ENCODE measurements at regions not wholly inside any gene's neighbourhood (a gene's known extent, or its start where the extent isn't known, plus 50 kb on each side); places are given as distances from the start of the nearest gene placed in this dataset.

- TF ChIP-seq TSHZ2 (CRISPR knock-in tag; IDR thresholded peaks at IDR 0.05) (no peak), CSDC2 (CRISPR knock-in tag; IDR thresholded peaks at IDR 0.05) (no peak), SNAI2 (CRISPR knock-in tag; IDR thresholded peaks at IDR 0.05) (no peak), ESRRG (CRISPR knock-in tag; IDR thresholded peaks at IDR 0.05) (no peak), TCF4 (CRISPR knock-in tag; IDR thresholded peaks at IDR 0.05; ENCODE audit: borderline replicate concordance) (no peak), CREB5 (CRISPR knock-in tag; IDR thresholded peaks at IDR 0.05; ENCODE audit: low read depth) (no peak), ZNF565 (CRISPR knock-in tag; conservative IDR thresholded peaks at IDR 0.05; ENCODE audit: low read depth) (no peak), ZNF8 (CRISPR knock-in tag; IDR thresholded peaks at IDR 0.05) (no peak)
Measured at GRCh38 chr16:6708576-6709215, 623.9 kb upstream of the RBFOX1 start (continued).

GRCh38 chr16:6704306-6704930 is 628.2 kb upstream of the RBFOX1 start:
- no peak for TF ChIP-seq OSR1 (CRISPR knock-in tag; IDR thresholded peaks at IDR 0.05)
- TF ChIP-seq CSDC2 (CRISPR knock-in tag; IDR thresholded peaks at IDR 0.05): no peak
- TF ChIP-seq RARB (CRISPR knock-in tag; IDR thresholded peaks at IDR 0.05): no peak
- no peak for TF ChIP-seq PATZ1 (CRISPR knock-in tag; IDR thresholded peaks at IDR 0.05; ENCODE audit: borderline replicate concordance)
- TF ChIP-seq POU6F1 (CRISPR knock-in tag; IDR thresholded peaks at IDR 0.05; ENCODE audit: borderline replicate concordance, low read depth): no peak
- TF ChIP-seq BACH2 (CRISPR knock-in tag; IDR thresholded peaks at IDR 0.05; ENCODE audit: borderline replicate concordance): no peak
- TF ChIP-seq GLIS3 (CRISPR knock-in tag; IDR thresholded peaks at IDR 0.05): no peak
- no peak for TF ChIP-seq CSRNP3 (CRISPR knock-in tag; IDR thresholded peaks at IDR 0.05)
- no peak for TF ChIP-seq TOX (CRISPR knock-in tag; IDR thresholded peaks at IDR 0.05; ENCODE audit: borderline replicate concordance)
- no peak for TF ChIP-seq TSHZ2 (CRISPR knock-in tag; IDR thresholded peaks at IDR 0.05)
- no peak for TF ChIP-seq SNAI2 (CRISPR knock-in tag; IDR thresholded peaks at IDR 0.05)
- no peak for TF ChIP-seq ZNF70 (CRISPR knock-in tag; IDR thresholded peaks at IDR 0.05)
- TF ChIP-seq ARNTL (CRISPR knock-in tag; IDR thresholded peaks at IDR 0.05; ENCODE audit: borderline replicate concordance, low read depth): no peak
- no peak for TF ChIP-seq ZFP30 (CRISPR knock-in tag; IDR thresholded peaks at IDR 0.05)
- no peak for ATAC-seq

Data from SK-N-SH treated with all-trans-retinoic acid at 6 μM for 48 hours (cell line).